SK-N-SH treated with all-trans-retinoic acid at 6 μM for 48 hours (cell line): ENCODE measurements at regions not wholly inside any gene's neighbourhood (a gene's known extent, or its start where the extent isn't known, plus 50 kb on each side); places are given as distances from the start of the nearest gene placed in this dataset.

Source experiments
- ATAC-seq: fragments of 200-7000 bp; cut with Tn5 transposase; 3 replicates; pipeline ENCODE4 v1.9.1; 2020; ENCODE audit warnings: mild to moderate bottlenecking, moderate library complexity
- ARNTL ChIP-seq: fragments of 450-650 bp; formaldehyde crosslinking; IDR thresholded peaks from 2 replicates; pipeline ENCODE4 v1.5.0; 2020; ENCODE audit warnings: low read depth, mild to moderate bottlenecking, moderate library complexity, borderline replicate concordance
- CSDC2 ChIP-seq: fragments of 250-450 bp; sonication (Bioruptor Pico); IDR thresholded peaks from 2 replicates; pipeline ENCODE4 v1.5.0; 2020; ENCODE audit warnings: mild to moderate bottlenecking, moderate library complexity
- CSRNP3 ChIP-seq: fragments of 250-450 bp; sonication (Bioruptor Pico); IDR thresholded peaks from 2 replicates; pipeline ENCODE4 v1.5.1; 2021; ENCODE audit warnings: mild to moderate bottlenecking, moderate library complexity
- ESRRG ChIP-seq: fragments of 250-450 bp; sonication (Bioruptor Pico); IDR thresholded peaks from 2 replicates; pipeline ENCODE4 v1.6.1; 2021; ENCODE audit warnings: mild to moderate bottlenecking
- GLIS3 ChIP-seq: fragments of 250-450 bp; sonication (Bioruptor Pico); IDR thresholded peaks from 2 replicates; pipeline ENCODE4 v1.5.0; 2020; ENCODE audit warnings: mild to moderate bottlenecking, moderate library complexity
- ISL1 ChIP-seq: fragments of 250-450 bp; sonication (Bioruptor Pico); IDR thresholded peaks from 2 replicates; pipeline ENCODE4 v2.1.2; 2022; ENCODE audit warnings: mild to moderate bottlenecking, moderate library complexity
- OSR1 ChIP-seq: fragments of 250-450 bp; sonication (Bioruptor Pico); IDR thresholded peaks from 2 replicates; pipeline ENCODE4 v1.8.0; 2022; ENCODE audit warnings: moderate library complexity, mild to moderate bottlenecking, inconsistent platforms
- PATZ1 ChIP-seq: fragments of 250-450 bp; sonication (Bioruptor Pico); IDR thresholded peaks from 2 replicates; pipeline ENCODE4 v1.8.0; 2020; ENCODE audit warnings: mild to moderate bottlenecking, moderate library complexity, borderline replicate concordance
- POU6F1 ChIP-seq: fragments of 250-450 bp; sonication (Bioruptor Pico); IDR thresholded peaks from 2 replicates; pipeline ENCODE4 v1.8.0; 2021; ENCODE audit warnings: low read depth, mild to moderate bottlenecking, moderate library complexity, borderline replicate concordance
- PPARA ChIP-seq: fragments of 250-450 bp; sonication (Bioruptor Pico); IDR thresholded peaks from 2 replicates; pipeline ENCODE4 v1.5.0; 2020; ENCODE audit warnings: mild to moderate bottlenecking, borderline replicate concordance
- RARB ChIP-seq: fragments of 250-450 bp; sonication (Bioruptor Pico); IDR thresholded peaks from 2 replicates; pipeline ENCODE4 v1.8.0; 2021; ENCODE audit warnings: mild to moderate bottlenecking, moderate library complexity
- SNAI2 ChIP-seq: fragments of 250-450 bp; sonication (Bioruptor Pico); IDR thresholded peaks from 2 replicates; pipeline ENCODE4 v1.5.0; 2020; ENCODE audit warnings: mild to moderate bottlenecking, moderate library complexity
- TCF4 ChIP-seq: fragments of 250-450 bp; sonication (Bioruptor Pico); IDR thresholded peaks from 2 replicates; pipeline ENCODE4 v1.8.0; 2021; ENCODE audit warnings: mild to moderate bottlenecking, moderate library complexity, borderline replicate concordance
- TOX ChIP-seq: fragments of 250-450 bp; sonication (Bioruptor Pico); IDR thresholded peaks from 2 replicates; pipeline ENCODE4 v1.8.0; 2021; ENCODE audit warnings: mild to moderate bottlenecking, moderate library complexity, borderline replicate concordance
- ZC3H10 ChIP-seq: fragments of 250-450 bp; sonication (Bioruptor Pico); IDR thresholded peaks from 2 replicates; pipeline ENCODE4 v1.5.1; 2021; ENCODE audit warnings: mild to moderate bottlenecking, moderate library complexity
- ZFP3 ChIP-seq: fragments of 250-450 bp; sonication (Bioruptor Pico); IDR thresholded peaks from 2 replicates; pipeline ENCODE4 v1.5.0; 2020; ENCODE audit warnings: mild to moderate bottlenecking, moderate library complexity
- ZFP30 ChIP-seq: fragments of 450-650 bp; formaldehyde crosslinking; IDR thresholded peaks from 2 replicates; pipeline ENCODE4 v1.5.0; 2022; ENCODE audit warnings: mild to moderate bottlenecking, moderate library complexity
- ZNF565 ChIP-seq: fragments of 450-650 bp; formaldehyde crosslinking; conservative IDR thresholded peaks from 2 replicates; pipeline ENCODE4 v1.5.0; 2020; ENCODE audit warnings: low read depth, mild to moderate bottlenecking, moderate library complexity
- ZNF70 ChIP-seq: fragments of 450-650 bp; formaldehyde crosslinking; IDR thresholded peaks from 2 replicates; pipeline ENCODE4 v1.5.0; 2020; ENCODE audit warnings: mild to moderate bottlenecking, moderate library complexity
- ZNF8 ChIP-seq: fragments of 450-650 bp; formaldehyde crosslinking; IDR thresholded peaks from 2 replicates; pipeline ENCODE4 v1.5.0; 2020; ENCODE audit warnings: mild to moderate bottlenecking, moderate library complexity
- TF ChIP-seq, protein P1 (sequence below): fragments of 250-450 bp; sonication (Bioruptor Pico); IDR thresholded peaks from 2 replicates; pipeline ENCODE4 v1.5.0; 2020; ENCODE audit warnings: mild to moderate bottlenecking, moderate library complexity

DNA sequence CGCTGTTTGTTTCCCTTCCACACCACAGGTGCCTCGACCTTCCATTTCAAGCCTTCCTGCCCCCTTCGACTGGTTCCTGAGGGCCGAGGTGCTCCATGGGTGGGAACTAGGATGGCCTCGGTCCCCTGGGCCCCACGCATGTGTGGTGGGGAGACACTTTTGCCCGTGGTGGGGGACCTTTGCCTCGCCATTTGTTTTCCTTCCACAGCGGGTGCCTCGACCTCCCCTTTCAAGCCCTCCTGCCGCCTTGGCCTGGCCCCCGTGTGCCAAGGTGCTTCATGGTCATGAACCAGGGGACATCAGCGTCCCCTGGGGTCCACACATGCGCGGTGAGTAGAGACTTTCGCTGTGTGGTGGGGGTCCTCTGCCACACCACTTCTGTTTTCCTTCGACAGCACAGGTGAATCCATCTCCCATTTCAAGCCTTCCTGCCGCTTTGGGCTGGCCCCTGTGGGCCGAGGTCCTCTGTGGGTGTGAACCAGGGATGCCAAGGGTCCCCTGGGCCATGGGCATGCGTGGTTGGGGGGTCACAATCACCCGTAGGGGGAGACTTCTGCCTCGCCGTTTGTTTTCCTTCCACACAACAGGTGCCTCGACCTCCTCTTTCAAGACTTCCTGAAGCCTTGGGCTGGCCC is 364.4 kb downstream of the ALG10 start:
- TF ChIP-seq PATZ1 (CRISPR knock-in tag) (no peak), ZFP3 (CRISPR knock-in tag) (no peak), ZC3H10 (CRISPR knock-in tag) (no peak), TCF4 (no peak), ISL1 (CRISPR knock-in tag) (no peak), ZNF8 (CRISPR knock-in tag) (no peak)
- ATAC-seq = no peak

GRCh38 chr12:34387711-34388635 is 365.7 kb downstream of the ALG10 start:
- no peak for ATAC-seq
- TF ChIP-seq OSR1 (CRISPR knock-in tag) = no peak
- TF ChIP-seq ZC3H10 (CRISPR knock-in tag) = no peak
- TF ChIP-seq RARB (CRISPR knock-in tag) = no peak
- TF ChIP-seq ZNF70 (CRISPR knock-in tag) = no peak
- TF ChIP-seq SNAI2 (CRISPR knock-in tag) = no peak
- no peak for TF ChIP-seq ESRRG (CRISPR knock-in tag)
- TF ChIP-seq ZFP30 (CRISPR knock-in tag) = no peak
- TF ChIP-seq GLIS3 (CRISPR knock-in tag) = no peak
- no peak for TF ChIP-seq TCF4
- no peak for TF ChIP-seq ZNF565

DNA sequence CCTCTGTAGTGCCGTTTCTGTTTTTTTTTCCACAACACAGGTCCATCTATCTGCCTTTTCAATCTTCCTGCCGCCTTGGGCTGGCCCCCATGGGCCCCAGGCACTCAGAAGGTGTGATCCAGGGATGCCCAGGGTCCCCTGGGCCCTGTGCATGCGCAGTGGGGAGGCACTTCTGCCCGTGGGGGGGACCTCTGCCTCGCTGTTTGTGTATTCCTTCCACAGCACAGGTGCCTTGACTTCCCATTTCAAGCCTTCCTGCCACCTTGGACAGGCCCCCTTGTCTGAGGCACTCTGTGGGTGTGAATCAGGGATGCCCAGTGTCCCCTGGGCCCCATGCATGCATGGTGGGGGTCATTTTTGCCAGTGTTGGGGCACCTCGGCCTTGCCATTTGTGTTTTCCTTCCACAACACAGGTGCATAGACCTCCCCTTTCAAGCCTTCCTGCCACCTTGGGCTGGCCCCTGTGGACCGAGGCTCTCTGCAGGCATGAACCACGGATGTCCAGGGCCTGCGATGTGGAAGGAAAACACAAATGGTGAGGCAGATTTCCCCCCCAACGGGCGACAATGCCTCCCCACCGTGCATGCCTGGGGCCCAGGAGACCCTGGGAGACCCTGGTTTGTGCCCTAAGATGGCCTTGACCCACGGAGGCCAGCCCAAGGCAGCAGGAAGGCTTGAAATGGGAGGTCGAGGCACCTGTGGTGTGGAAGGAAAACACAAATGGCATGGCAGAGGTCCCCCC is 366.5 kb downstream of the ALG10 start:
- no peak for ATAC-seq

More for the DNA sequence above, 366.5 kb downstream of the ALG10 start:
- no peak for TF ChIP-seq ZFP30 (CRISPR knock-in tag)
- TF ChIP-seq ESRRG (CRISPR knock-in tag) = no peak
- no peak for TF ChIP-seq ZNF8 (CRISPR knock-in tag)
- TF ChIP-seq PPARA = no peak
- no peak for TF ChIP-seq CSRNP3 (CRISPR knock-in tag)
- no peak for TF ChIP-seq CSDC2
- TF ChIP-seq SNAI2 (CRISPR knock-in tag) = no peak
- TF ChIP-seq ARNTL = no peak
- no peak for TF ChIP-seq PATZ1 (CRISPR knock-in tag)
- TF ChIP-seq, protein P1, sequence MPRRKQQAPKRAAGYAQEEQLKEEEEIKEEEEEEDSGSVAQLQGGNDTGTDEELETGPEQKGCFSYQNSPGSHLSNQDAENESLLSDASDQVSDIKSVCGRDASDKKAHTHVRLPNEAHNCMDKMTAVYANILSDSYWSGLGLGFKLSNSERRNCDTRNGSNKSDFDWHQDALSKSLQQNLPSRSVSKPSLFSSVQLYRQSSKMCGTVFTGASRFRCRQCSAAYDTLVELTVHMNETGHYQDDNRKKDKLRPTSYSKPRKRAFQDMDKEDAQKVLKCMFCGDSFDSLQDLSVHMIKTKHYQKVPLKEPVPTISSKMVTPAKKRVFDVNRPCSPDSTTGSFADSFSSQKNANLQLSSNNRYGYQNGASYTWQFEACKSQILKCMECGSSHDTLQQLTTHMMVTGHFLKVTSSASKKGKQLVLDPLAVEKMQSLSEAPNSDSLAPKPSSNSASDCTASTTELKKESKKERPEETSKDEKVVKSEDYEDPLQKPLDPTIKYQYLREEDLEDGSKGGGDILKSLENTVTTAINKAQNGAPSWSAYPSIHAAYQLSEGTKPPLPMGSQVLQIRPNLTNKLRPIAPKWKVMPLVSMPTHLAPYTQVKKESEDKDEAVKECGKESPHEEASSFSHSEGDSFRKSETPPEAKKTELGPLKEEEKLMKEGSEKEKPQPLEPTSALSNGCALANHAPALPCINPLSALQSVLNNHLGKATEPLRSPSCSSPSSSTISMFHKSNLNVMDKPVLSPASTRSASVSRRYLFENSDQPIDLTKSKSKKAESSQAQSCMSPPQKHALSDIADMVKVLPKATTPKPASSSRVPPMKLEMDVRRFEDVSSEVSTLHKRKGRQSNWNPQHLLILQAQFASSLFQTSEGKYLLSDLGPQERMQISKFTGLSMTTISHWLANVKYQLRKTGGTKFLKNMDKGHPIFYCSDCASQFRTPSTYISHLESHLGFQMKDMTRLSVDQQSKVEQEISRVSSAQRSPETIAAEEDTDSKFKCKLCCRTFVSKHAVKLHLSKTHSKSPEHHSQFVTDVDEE = no peak
- TF ChIP-seq POU6F1 = no peak
- no peak for TF ChIP-seq ZC3H10 (CRISPR knock-in tag)
- no peak for TF ChIP-seq TOX (CRISPR knock-in tag)
